ENCODE measurements at regions not wholly inside any gene's neighbourhood (a gene's known extent, or its start where the extent isn't known, plus 50 kb on each side); places are given as distances from the start of the nearest gene placed in this dataset.

- H3K27me3 ChIP-seq (ENCODE audit: control insufficient read depth in 3 of 3, insufficient read depth in 3 of 3, low read length in 2 of 3): no peaks in the 10 kb centered on the region
- DNase-seq: peak in 1 of 3 donors; percentile 19
- H3K36me3 ChIP-seq (ENCODE audit: control insufficient read depth in 4 of 4, insufficient read depth in 4 of 4, low read length in 4 of 4): no peaks in the 10 kb centered on the region
- no peak overlapping the region for H3K9ac ChIP-seq (ENCODE audit: insufficient read depth in 1 of 2, low read length in 2 of 2)
- no peak overlapping the region for H3K4me3 ChIP-seq
- ATAC-seq (ENCODE audit: insufficient read depth, low FRiP score): peak; percentile 6
- H3K27ac ChIP-seq (ENCODE audit: low read depth in 1 of 2, low read length in 1 of 2): no peak overlapping the region
- 37 to 48% methylated on average over 4 of the region's 4 CpGs for WGBS, 2 donors
- TF ChIP-seq, protein P1, sequence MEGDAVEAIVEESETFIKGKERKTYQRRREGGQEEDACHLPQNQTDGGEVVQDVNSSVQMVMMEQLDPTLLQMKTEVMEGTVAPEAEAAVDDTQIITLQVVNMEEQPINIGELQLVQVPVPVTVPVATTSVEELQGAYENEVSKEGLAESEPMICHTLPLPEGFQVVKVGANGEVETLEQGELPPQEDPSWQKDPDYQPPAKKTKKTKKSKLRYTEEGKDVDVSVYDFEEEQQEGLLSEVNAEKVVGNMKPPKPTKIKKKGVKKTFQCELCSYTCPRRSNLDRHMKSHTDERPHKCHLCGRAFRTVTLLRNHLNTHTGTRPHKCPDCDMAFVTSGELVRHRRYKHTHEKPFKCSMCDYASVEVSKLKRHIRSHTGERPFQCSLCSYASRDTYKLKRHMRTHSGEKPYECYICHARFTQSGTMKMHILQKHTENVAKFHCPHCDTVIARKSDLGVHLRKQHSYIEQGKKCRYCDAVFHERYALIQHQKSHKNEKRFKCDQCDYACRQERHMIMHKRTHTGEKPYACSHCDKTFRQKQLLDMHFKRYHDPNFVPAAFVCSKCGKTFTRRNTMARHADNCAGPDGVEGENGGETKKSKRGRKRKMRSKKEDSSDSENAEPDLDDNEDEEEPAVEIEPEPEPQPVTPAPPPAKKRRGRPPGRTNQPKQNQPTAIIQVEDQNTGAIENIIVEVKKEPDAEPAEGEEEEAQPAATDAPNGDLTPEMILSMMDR (IDR thresholded peaks at IDR 0.05; ENCODE audit: control extremely low read depth, extremely low read depth): no peak
- H3K9me3 ChIP-seq (ENCODE audit: control insufficient read depth in 4 of 4, insufficient read depth in 3 of 4, low read length in 3 of 4): peaks cover 0 to 7% (median 0%) of the 10 kb centered on the region in 4 donors
- no peaks in the 10 kb centered on the region for H3K4me1 ChIP-seq (ENCODE audit: control insufficient read depth in 5 of 5, insufficient read depth in 5 of 5, low read length in 5 of 5)
Measured at GRCh38 chr10:131629026-131629770, 271.6 kb upstream of the PPP2R2D start.

- no peak for DNase-seq
- no peak overlapping the region for H3K4me3 ChIP-seq
- no peaks in the 10 kb centered on the region for H3K36me3 ChIP-seq (ENCODE audit: control insufficient read depth in 4 of 4, insufficient read depth in 4 of 4, low read length in 4 of 4)
- TF ChIP-seq, protein P1 (IDR thresholded peaks at IDR 0.05; ENCODE audit: control extremely low read depth, extremely low read depth): no peak
- 84 to 88% methylated on average over 7 of the region's 7 CpGs for WGBS, 2 donors
- H3K4me1 ChIP-seq (ENCODE audit: control insufficient read depth in 5 of 5, insufficient read depth in 5 of 5, low read length in 5 of 5): no peaks in the 10 kb centered on the region
- no peak for ATAC-seq (ENCODE audit: insufficient read depth, low FRiP score)
- H3K27ac ChIP-seq (ENCODE audit: low read depth in 1 of 2, low read length in 1 of 2): no peak overlapping the region
- H3K27me3 ChIP-seq (ENCODE audit: control insufficient read depth in 3 of 3, insufficient read depth in 3 of 3, low read length in 2 of 3): no peaks in the 10 kb centered on the region
- H3K9me3 ChIP-seq (ENCODE audit: control insufficient read depth in 4 of 4, insufficient read depth in 3 of 4, low read length in 3 of 4): peaks cover 0 to 7% (median 0%) of the 10 kb centered on the region in 4 donors
- no peak overlapping the region for H3K9ac ChIP-seq (ENCODE audit: insufficient read depth in 1 of 2, low read length in 2 of 2)
Measured at GRCh38 chr10:131630772-131631258, 270.0 kb upstream of the PPP2R2D start.

DNA sequence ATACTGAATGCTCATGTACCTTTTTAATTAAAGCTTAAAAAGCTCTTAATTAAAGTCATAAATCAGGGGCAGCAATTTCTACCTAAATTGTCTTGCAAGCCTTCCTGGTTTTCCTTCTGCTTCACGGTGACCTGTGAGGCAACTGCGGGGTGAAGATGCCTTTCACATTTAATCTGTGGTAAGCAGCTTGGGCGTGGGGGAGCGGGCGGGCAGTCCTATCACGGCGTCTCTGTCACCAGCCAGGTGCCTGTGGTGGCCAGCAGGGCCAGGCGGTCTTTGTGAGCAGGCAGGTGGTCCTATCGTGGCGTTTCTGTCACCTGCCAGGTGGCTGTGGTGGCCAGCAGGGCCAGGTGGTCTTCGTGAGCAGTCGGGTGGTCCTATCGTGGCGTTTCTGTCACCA, 269.2 kb upstream of the PPP2R2D start:
- ATAC-seq (ENCODE audit: insufficient read depth, low FRiP score) (no peak), DNase-seq (no peak)
- 88 to 94% methylated on average over 11 to 14 of the region's 14 CpGs for WGBS, 2 donors
- Histone ChIP-seq H3K9ac (ENCODE audit: insufficient read depth in 1 of 2, low read length in 2 of 2) (no peak overlapping the region), H3K4me1 (ENCODE audit: control insufficient read depth in 5 of 5, insufficient read depth in 5 of 5, low read length in 5 of 5) (no peaks in the 10 kb centered on the region), H3K4me3 (no peak overlapping the region), H3K36me3 (ENCODE audit: control insufficient read depth in 4 of 4, insufficient read depth in 4 of 4, low read length in 4 of 4) (no peaks in the 10 kb centered on the region), H3K27ac (ENCODE audit: low read depth in 1 of 2, low read length in 1 of 2) (no peak overlapping the region), H3K9me3 (ENCODE audit: control insufficient read depth in 4 of 4, insufficient read depth in 3 of 4, low read length in 3 of 4) (peaks cover 0 to 5% (median 0%) of the 10 kb centered on the region in 4 donors), H3K27me3 (ENCODE audit: control insufficient read depth in 3 of 3, insufficient read depth in 3 of 3, low read length in 2 of 3) (no peaks in the 10 kb centered on the region)
- TF ChIP-seq, protein P1 (IDR thresholded peaks at IDR 0.05; ENCODE audit: control extremely low read depth, extremely low read depth): no peak
